PC-3 (cell line): ENCODE measurements at regions not wholly inside any gene's neighbourhood (a gene's known extent, or its start where the extent isn't known, plus 50 kb on each side); places are given as distances from the start of the nearest gene placed in this dataset.
A peak's percentile ranks its signal among the peaks of the same experiment; 100 is the strongest.

Experiments
- ATAC-seq: fragments of 200-7000 bp; cut with Tn5 transposase; 2 replicates; pipeline ENCODE4 v1.9.1; 2020; ENCODE audit warnings: mild to moderate bottlenecking, moderate library complexity
- BruUV-seq: library from RNA; stranded (reverse); fragments of 400-500 nt; replicated peaks from 2 replicates; lab custom pipeline; 2021; lab: Mats Ljungman, UMichigan
- CTCF ChIA-PET: fragments of 300-600 bp; sonication (Branson Sonifier 250); formaldehyde crosslinking; loops from one replicate; lab custom pipeline; 2022; ENCODE audit warnings: antibody characterized with exemption; lab: Charles Lee
- POLR2A ChIA-PET: fragments of 300-600 bp; sonication (Branson Sonifier 250); formaldehyde crosslinking; loops from one replicate; lab custom pipeline; 2022; ENCODE audit warnings: antibody characterized with exemption; ENCODE audit not compliant: unreplicated experiment; lab: Charles Lee
- DNase-seq: peaks from one replicate; pipeline ENCODE4 v3.0.0-alpha.2; 2015
- H2AFZ ChIP-seq: fragments of 300-600 bp; sonication (generic); 2 replicates; pipeline ENCODE4 v1.6.0; 2016; ENCODE audit warnings: antibody characterized with exemption, low read length
- H3F3A ChIP-seq: fragments of 300-600 bp; sonication (generic); one replicate; pipeline ENCODE4 v1.6.0; 2017; ENCODE audit warnings: antibody characterized with exemption, low read length, control low read depth, mild to moderate bottlenecking; ENCODE audit not compliant: unreplicated experiment
- H3K27ac ChIP-seq: fragments of 300-600 bp; sonication (generic); 2 replicates; pipeline ENCODE4 v1.5.1; 2016; ENCODE audit warnings: mild to moderate bottlenecking, low read length
- H3K27me3 ChIP-seq: fragments of 300-600 bp; sonication (generic); 2 replicates; pipeline ENCODE4 v1.6.1; 2016; ENCODE audit warnings: low read length, mixed read lengths
- H3K36me3 ChIP-seq: fragments of 300-600 bp; sonication (generic); 2 replicates; pipeline ENCODE4 v1.6.1; 2016; ENCODE audit warnings: low read depth, mixed run types, low read length, mixed read lengths
- H3K4me1 ChIP-seq: fragments of 300-600 bp; sonication (generic); 2 replicates; pipeline ENCODE4 v1.5.1; 2016; ENCODE audit warnings: low read length; ENCODE audit not compliant: insufficient read depth
- H3K4me2 ChIP-seq: fragments of 300-600 bp; sonication (generic); 2 replicates; pipeline ENCODE4 v1.6.0; 2016; ENCODE audit warnings: low read length
- H3K4me3 ChIP-seq: fragments of 300-600 bp; sonication (generic); 2 replicates; pipeline ENCODE4 v1.5.1; 2016; ENCODE audit warnings: mild to moderate bottlenecking, low read length, mixed read lengths
- H3K79me2 ChIP-seq: fragments of 300-600 bp; sonication (generic); 2 replicates; pipeline ENCODE4 v1.6.1; 2017; ENCODE audit warnings: low read length, mixed read lengths
- H3K9ac ChIP-seq: fragments of 300-600 bp; sonication (generic); 2 replicates; pipeline ENCODE4 v1.6.0; 2016; ENCODE audit warnings: mild to moderate bottlenecking, low read length
- H3K9me2 ChIP-seq: fragments of 300-600 bp; sonication (generic); replicated peaks from 2 replicates; pipeline ENCODE4 v1.6.1; 2016; ENCODE audit warnings: mixed run types, low read length, mixed read lengths
- H3K9me3 ChIP-seq: fragments of 300-600 bp; sonication (generic); 2 replicates; pipeline ENCODE4 v1.6.1; 2016; ENCODE audit warnings: low read length, mixed read lengths
- H4K20me1 ChIP-seq: fragments of 300-600 bp; sonication (generic); 2 replicates; pipeline ENCODE4 v1.6.1; 2016; ENCODE audit warnings: low read length, mixed read lengths
- EZH2 ChIP-seq: fragments of 300-600 bp; sonication (generic); IDR thresholded peaks from one replicate; pipeline ENCODE4 v1.6.1; 2017; ENCODE audit warnings: antibody characterized with exemption, mild to moderate bottlenecking, low read length; ENCODE audit not compliant: unreplicated experiment
- EZH2phosphoT487 ChIP-seq: fragments of 300-600 bp; sonication (generic); IDR thresholded peaks from 2 replicates; pipeline ENCODE4 v1.6.1; 2018; ENCODE audit warnings: mild to moderate bottlenecking, antibody characterized with exemption, low read length, borderline replicate concordance
- intact Hi-C: fragments of 100-400 bp; cut with micrococcal nuclease; formaldehyde crosslinking; loops from 2 replicates; pipeline ENCODE4 v1.9.0; 2023
- TF ChIP-seq, protein P1 (sequence below): fragments of 300-600 bp; sonication (generic); conservative IDR thresholded peaks from 2 replicates; pipeline ENCODE4 v1.5.1; 2017; ENCODE audit warnings: antibody characterized with exemption, low read depth, mild to moderate bottlenecking, low read length

DNA sequence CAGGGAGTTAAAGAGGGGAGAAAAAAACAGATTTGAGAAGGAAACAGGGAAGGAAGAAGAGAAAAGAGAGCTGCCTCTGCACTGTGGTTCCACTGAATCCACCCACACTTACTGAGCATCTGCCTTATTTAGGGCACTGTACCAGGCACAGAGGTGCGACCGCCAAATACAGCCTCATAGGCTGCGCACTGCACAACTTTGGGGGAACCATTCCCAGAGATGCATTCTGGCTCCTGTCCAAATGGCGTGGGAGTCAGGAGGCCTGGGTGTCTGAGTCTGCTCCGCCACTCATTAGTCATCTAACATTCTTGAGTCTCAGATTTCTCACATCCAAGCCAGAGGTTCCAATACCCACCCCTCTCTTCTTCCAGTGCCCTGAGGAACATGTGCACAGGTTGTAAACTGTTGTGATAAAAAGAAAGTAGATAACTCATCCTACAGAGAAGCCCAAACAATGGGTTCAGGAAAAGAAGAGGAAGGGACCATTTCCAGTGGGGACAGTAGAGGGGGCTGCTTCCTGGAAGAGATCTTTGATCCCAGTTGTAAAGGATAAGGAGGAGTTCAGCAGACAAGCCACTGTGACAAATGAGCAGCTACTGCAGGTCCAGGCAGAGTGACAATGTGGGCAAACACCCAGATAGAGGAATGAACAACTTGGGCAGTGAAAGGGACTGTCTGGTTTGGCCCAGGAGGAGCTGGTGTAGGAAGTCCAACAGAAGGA, 254.6 kb downstream of the UACA start:
- H3K9me3 ChIP-seq = no peaks in the 10 kb centered on the region
- peak overlapping the region; percentile 89 for H3K9ac ChIP-seq
- ChIA-PET CTCF (interaction anchor here (0.7 kb wide), 1 partner anchor 87 kb away, joined by 4 read pairs; no protein-coding TSS in a partner anchor), POLR2A (interaction anchor here (0.6 to 1.2 kb wide), 2 partner anchors 16 to 415 kb away, joined by 3 to 7 read pairs; no protein-coding TSS in a partner anchor)
- no peaks in the 10 kb centered on the region for H4K20me1 ChIP-seq
- H3K27ac ChIP-seq = peak overlapping the region; percentile 99
- intact Hi-C loops = loop anchor here (1.0 to 5.0 kb wide), 4 partner anchors 16 to 916 kb away; partner anchors contain the start of gene TLE3
- no peaks in the 10 kb centered on the region for H3K27me3 ChIP-seq
- peaks cover 6% of the 10 kb centered on the region for H3F3A ChIP-seq
- peak overlapping the region; percentile 52; the same call in 1 of the 2 replicates for H3K4me3 ChIP-seq
- H3K9me2 ChIP-seq = no peaks in the 10 kb centered on the region
- H2AFZ ChIP-seq = no peak overlapping the region
- TF ChIP-seq, protein P1, sequence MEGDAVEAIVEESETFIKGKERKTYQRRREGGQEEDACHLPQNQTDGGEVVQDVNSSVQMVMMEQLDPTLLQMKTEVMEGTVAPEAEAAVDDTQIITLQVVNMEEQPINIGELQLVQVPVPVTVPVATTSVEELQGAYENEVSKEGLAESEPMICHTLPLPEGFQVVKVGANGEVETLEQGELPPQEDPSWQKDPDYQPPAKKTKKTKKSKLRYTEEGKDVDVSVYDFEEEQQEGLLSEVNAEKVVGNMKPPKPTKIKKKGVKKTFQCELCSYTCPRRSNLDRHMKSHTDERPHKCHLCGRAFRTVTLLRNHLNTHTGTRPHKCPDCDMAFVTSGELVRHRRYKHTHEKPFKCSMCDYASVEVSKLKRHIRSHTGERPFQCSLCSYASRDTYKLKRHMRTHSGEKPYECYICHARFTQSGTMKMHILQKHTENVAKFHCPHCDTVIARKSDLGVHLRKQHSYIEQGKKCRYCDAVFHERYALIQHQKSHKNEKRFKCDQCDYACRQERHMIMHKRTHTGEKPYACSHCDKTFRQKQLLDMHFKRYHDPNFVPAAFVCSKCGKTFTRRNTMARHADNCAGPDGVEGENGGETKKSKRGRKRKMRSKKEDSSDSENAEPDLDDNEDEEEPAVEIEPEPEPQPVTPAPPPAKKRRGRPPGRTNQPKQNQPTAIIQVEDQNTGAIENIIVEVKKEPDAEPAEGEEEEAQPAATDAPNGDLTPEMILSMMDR = peak; percentile 45
- TF ChIP-seq EZH2phosphoT487 = no peak
- H3K4me1 ChIP-seq = peaks cover 57% of the 10 kb centered on the region
- peak overlapping the region; percentile 81 for H3K4me2 ChIP-seq
- DNase-seq (peak; percentile 96), ATAC-seq (peak; percentile 60)
- BruUV-seq = no TSS peak
- no peaks in the 10 kb centered on the region; the same call in 1 of the 2 replicates for H3K36me3 ChIP-seq
- no peaks in the 10 kb centered on the region for H3K79me2 ChIP-seq

DNA sequence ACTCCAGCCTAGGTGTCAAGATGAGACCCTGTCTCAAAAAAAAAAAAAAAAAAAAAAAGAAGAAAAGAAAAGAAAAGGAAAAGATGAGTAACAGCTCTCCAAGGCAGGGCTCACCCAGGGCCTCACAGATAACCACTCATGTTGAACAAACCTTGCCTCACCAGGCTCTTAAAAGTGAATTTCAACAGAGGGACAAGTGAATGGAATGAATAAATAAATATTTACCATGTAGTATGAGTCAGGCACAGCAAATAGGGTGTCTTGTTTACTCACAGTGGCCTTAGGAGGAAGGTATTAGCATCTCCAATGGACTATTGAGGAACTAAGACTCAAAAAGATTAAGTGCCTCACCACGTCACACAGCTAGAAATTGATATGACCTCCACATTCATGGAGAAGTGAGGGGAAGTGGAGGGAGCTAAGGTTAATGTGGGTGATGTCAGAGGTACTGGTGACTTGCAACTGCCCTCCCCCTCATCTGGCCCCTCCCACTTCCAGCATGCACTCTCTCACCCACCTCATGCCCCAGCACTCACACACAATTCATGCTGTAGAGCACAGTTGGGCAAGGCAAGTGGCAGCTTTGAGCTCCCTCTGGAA, 255.5 kb downstream of the UACA start:
- ATAC-seq (peak; percentile 66), DNase-seq (peak; percentile 97)
- Histone ChIP-seq H3K36me3 (no peaks in the 10 kb centered on the region; the same call in 1 of the 2 replicates), H3K9me3 (no peaks in the 10 kb centered on the region), H3K4me3 (no peak overlapping the region; the same call in 1 of the 2 replicates), H3K27me3 (no peaks in the 10 kb centered on the region), H3K4me1 (peaks cover 57% of the 10 kb centered on the region), H3K9ac (peak overlapping the region; percentile 89), H4K20me1 (no peaks in the 10 kb centered on the region), H3K79me2 (no peaks in the 10 kb centered on the region), H3K27ac (peak overlapping the region; percentile 99), H3F3A (peaks cover 6% of the 10 kb centered on the region), H2AFZ (no peak overlapping the region), H3K4me2 (peak overlapping the region; percentile 81), H3K9me2 (no peaks in the 10 kb centered on the region)
- POLR2A ChIA-PET = interaction anchor here (0.6 to 1.2 kb wide), 2 partner anchors 15 to 414 kb away, joined by 3 to 7 read pairs; no protein-coding TSS in a partner anchor
- no TSS peak for BruUV-seq
- TF ChIP-seq EZH2 (no peak), EZH2phosphoT487 (peak; percentile 65; the same call in 1 of the 2 replicates)
- TF ChIP-seq, protein P1 = no peak
- CTCF ChIA-PET = interaction anchor here (0.6 kb wide), 2 partner anchors 13 to 285 kb away, joined by 5 to 12 read pairs; no protein-coding TSS in a partner anchor
- intact Hi-C loops = loop anchor here (1.0 to 5.0 kb wide), 4 partner anchors 16 to 916 kb away; partner anchors contain the start of gene TLE3
